B cell (primary cell): ENCODE measurements at regions not wholly inside any gene's neighbourhood (a gene's known extent, or its start where the extent isn't known, plus 50 kb on each side); places are given as distances from the start of the nearest gene placed in this dataset.

Experiments
- ATAC-seq: fragments of 200-7000 bp; cut with Tn5 transposase; one replicate; pipeline ENCODE4 v1.10.0; 2021; ENCODE audit warnings: low read depth, mild to moderate bottlenecking, moderate number of reproducible peaks, moderate library complexity
- CTCF ChIA-PET: fragments of 350-600 bp; sonication (Branson Sonifier 250); formaldehyde crosslinking; loops from one replicate; lab custom pipeline; 2021; ENCODE audit warnings: antibody characterized with exemption, inconsistent platforms; lab: Charles Lee
- POLR2A ChIA-PET: fragments of 350-600 bp; sonication (Branson Sonifier 250); formaldehyde crosslinking; loops from one replicate; lab custom pipeline; 2021; ENCODE audit warnings: antibody characterized with exemption; lab: Charles Lee
- DNase-seq: peaks from one replicate; pipeline ENCODE4 v3.0.0; 2013
- H2AFZ ChIP-seq: 2 replicates; pipeline ENCODE4 v1.6.1; 2012; ENCODE audit warnings: mild to moderate bottlenecking, low read depth, low read length; ENCODE audit not compliant: insufficient read depth, poor library complexity, severe bottlenecking
- H3K27ac ChIP-seq, 2 donors: 1 replicate in 1 of 2; 2 replicates in 1 of 2; pipeline ENCODE4 v1.5.1; 2012 to 2013; ENCODE audit warnings: low read length in 2 of 2, mild to moderate bottlenecking in 2 of 2, moderate library complexity in 1 of 2
- H3K27me3 ChIP-seq, 4 experiments: fragments of 200-600 bp in 1 of 4; sonication (generic) in 1 of 4; replicated peaks in 1 of 4; 1 replicate in 2 of 4; 2 replicates in 2 of 4; pipeline versions ENCODE4 v1.6.1 to v1.7.0; 2013 to 2016; ENCODE audit warnings: low read length in 3 of 4, mild to moderate bottlenecking in 2 of 4, mixed read lengths in 1 of 4, moderate library complexity in 1 of 4; ENCODE audit not compliant: insufficient read depth in 4 of 4, control insufficient read depth in 3 of 4; ENCODE audit errors: control extremely low read depth in 1 of 4
- H3K36me3 ChIP-seq, 2 experiments: replicated peaks in 1 of 2; 1 replicate in 1 of 2; 2 replicates in 1 of 2; pipeline versions ENCODE4 v1.6.1 to v1.7.1; 2013; ENCODE audit warnings: low read length in 1 of 2; ENCODE audit not compliant: insufficient read depth in 2 of 2, control insufficient read depth in 1 of 2; ENCODE audit errors: control extremely low read depth in 1 of 2, extremely low read depth in 1 of 2
- H3K4me1 ChIP-seq, 2 donors: fragments of 200-600 bp in 1 of 2; sonication (generic) in 1 of 2; 1 replicate in 1 of 2; 2 replicates in 1 of 2; pipeline versions ENCODE4 v1.5.1 to v1.6.1; 2013 to 2017; ENCODE audit warnings: low read length in 2 of 2; ENCODE audit not compliant: control insufficient read depth in 2 of 2, insufficient read depth in 2 of 2
- H3K4me2 ChIP-seq: replicated peaks from 2 replicates; pipeline ENCODE3; 2012; ENCODE audit warnings: mild to moderate bottlenecking, low read depth, low read length; ENCODE audit not compliant: poor library complexity, severe bottlenecking
- H3K4me3 ChIP-seq, 5 experiments: fragments of 200-600 bp in 1 of 5; sonication (generic) in 1 of 5; 1 replicate in 3 of 5; 2 replicates in 2 of 5; pipeline versions ENCODE4 v1.5.1 to v1.7.0; 2011 to 2016; ENCODE audit warnings: low read length in 4 of 5, mild to moderate bottlenecking in 4 of 5, low read depth in 2 of 5, control low read depth in 1 of 5, moderate library complexity in 1 of 5; ENCODE audit not compliant: insufficient read depth in 1 of 5; ENCODE audit errors: control extremely low read depth in 1 of 5, extremely low read depth in 1 of 5
- H3K79me2 ChIP-seq: fragments of 200-600 bp; sonication (generic); one replicate; pipeline ENCODE4 v1.6.0; 2016; ENCODE audit warnings: low read length; ENCODE audit not compliant: control insufficient read depth, insufficient read depth
- H3K9ac ChIP-seq: fragments of 200-600 bp; sonication (generic); 2 replicates; pipeline ENCODE4 v1.6.1; 2017; ENCODE audit warnings: mild to moderate bottlenecking, low read length, moderate library complexity
- H3K9me3 ChIP-seq, 3 donors: one replicate each; pipeline versions ENCODE4 v1.6.1 to v1.7.1; 2013; ENCODE audit warnings: low read length in 2 of 3; ENCODE audit not compliant: control insufficient read depth in 2 of 3, insufficient read depth in 1 of 3; ENCODE audit errors: control extremely low read depth in 1 of 3
- H4K20me1 ChIP-seq: 2 replicates; pipeline ENCODE4 v1.6.0; 2012; ENCODE audit warnings: mild to moderate bottlenecking, low read length; ENCODE audit not compliant: insufficient read depth, control insufficient read depth, poor library complexity, severe bottlenecking
- H3K27ac Mint-ChIP-seq: one replicate; pipeline ENCODE4 v1.8.0; 2021; ENCODE audit warnings: mixed read lengths
- H3K27me3 Mint-ChIP-seq: one replicate; pipeline ENCODE4 v1.8.0; 2021; ENCODE audit warnings: mixed read lengths
- H3K4me1 Mint-ChIP-seq: one replicate; pipeline ENCODE4 v1.8.0; 2021; ENCODE audit warnings: mixed read lengths
- H3K4me3 Mint-ChIP-seq: one replicate; pipeline ENCODE4 v1.8.0; 2021; ENCODE audit warnings: mixed read lengths
- H3K9me3 Mint-ChIP-seq: one replicate; pipeline ENCODE4 v1.8.0; 2022; ENCODE audit warnings: mixed read lengths; ENCODE audit not compliant: insufficient read depth
- CTCF ChIP-seq: fragments of 200-600 bp; IDR thresholded peaks from one replicate; pipeline ENCODE4 v1.8.0; 2022; ENCODE audit warnings: antibody characterized with exemption, mild to moderate bottlenecking
- EZH2 ChIP-seq: IDR thresholded peaks from 2 replicates; pipeline ENCODE4 v1.6.1; 2012; ENCODE audit warnings: borderline replicate concordance, low read depth, mild to moderate bottlenecking, moderate library complexity, low read length; ENCODE audit not compliant: insufficient read depth, poor library complexity, severe bottlenecking
- WGBS: methylation state at CpG from one replicate; pipeline ENCODE4 v1.1.5; 2013; ENCODE audit warnings: missing lambda C conversion rate; ENCODE audit not compliant: insufficient coverage; 5-methylcytosine and 5-hydroxymethylcytosine counted together
- intact Hi-C: fragments of 100-400 bp; cut with micrococcal nuclease; formaldehyde crosslinking; loops from one replicate; pipeline ENCODE4 v1.10.0; 2022

GRCh38 chr7:68309806-68310205 is 1288.5 kb upstream of the AUTS2 start:
- H3K4me3 ChIP-seq, result no peak overlapping the region
- no peaks in the 10 kb centered on the region for H3K79me2 ChIP-seq
- no peak overlapping the region for H3K27ac ChIP-seq
- ChIA-PET CTCF (no interaction called here), POLR2A (no interaction called here)
- H3K4me1 Mint-ChIP-seq, result no peaks in the 10 kb centered on the region
- no peaks in the 10 kb centered on the region for H3K4me1 ChIP-seq
- no peak for DNase-seq
- H2AFZ ChIP-seq, result no peak overlapping the region
- H3K9me3 ChIP-seq, result peaks cover 0 to 15% (median 0%) of the 10 kb centered on the region in 3 donors
- H3K9ac ChIP-seq, result no peak overlapping the region
- H3K27ac Mint-ChIP-seq, result no peak overlapping the region
- H3K9me3 Mint-ChIP-seq, result peaks cover 3% of the 10 kb centered on the region
- WGBS, result 93% methylated on average over 2 of the region's 6 CpGs
- H3K4me2 ChIP-seq, result no peak overlapping the region
- no peaks in the 10 kb centered on the region for H4K20me1 ChIP-seq
- H3K27me3 Mint-ChIP-seq, result no peaks in the 10 kb centered on the region
- H3K27me3 ChIP-seq, result no peaks in the 10 kb centered on the region
- no peaks in the 10 kb centered on the region for H3K36me3 ChIP-seq
- intact Hi-C loops, result no loop called here
- TF ChIP-seq CTCF, result no peak
- ATAC-seq, result no peak
- H3K4me3 Mint-ChIP-seq, result no peak overlapping the region

DNA sequence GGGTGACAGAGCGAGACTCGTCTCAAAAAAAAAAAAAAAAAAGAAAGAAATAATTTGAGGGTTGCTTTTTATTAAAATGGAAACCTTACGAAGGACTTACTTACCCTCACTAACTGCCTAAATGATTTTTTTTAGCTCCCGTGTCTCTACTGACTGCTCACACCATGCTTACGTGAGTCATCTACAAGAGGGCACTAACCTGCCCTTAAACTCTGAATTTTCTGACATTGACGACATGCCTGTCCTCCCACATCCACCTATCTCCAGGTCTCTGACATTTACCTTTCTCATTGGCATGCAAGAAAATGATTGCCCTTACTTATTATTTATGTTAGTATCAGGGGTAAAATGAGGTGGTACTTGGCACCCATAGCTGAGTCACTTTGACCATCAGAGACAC is 1286.3 kb upstream of the AUTS2 start:
- Histone ChIP-seq H3K79me2 (no peaks in the 10 kb centered on the region), H3K36me3 (no peaks in the 10 kb centered on the region), H4K20me1 (no peaks in the 10 kb centered on the region), H2AFZ (no peak overlapping the region), H3K9me3 (peaks cover 0 to 18% (median 5%) of the 10 kb centered on the region in 3 donors), H3K4me3 (no peak overlapping the region), H3K4me2 (no peak overlapping the region), H3K4me1 (no peaks in the 10 kb centered on the region), H3K27ac (no peak overlapping the region), H3K9ac (no peak overlapping the region), H3K27me3 (no peaks in the 10 kb centered on the region)
- Mint-ChIP-seq H3K9me3 (peaks cover 3% of the 10 kb centered on the region), H3K27me3 (no peaks in the 10 kb centered on the region), H3K4me3 (no peak overlapping the region), H3K27ac (no peak overlapping the region), H3K4me1 (no peaks in the 10 kb centered on the region)
- DNase-seq, result no peak
- TF ChIP-seq CTCF (no peak), EZH2 (no peak)
- ChIA-PET CTCF (no interaction called here), POLR2A (no interaction called here)
- intact Hi-C loops, result no loop called here
- no peak for ATAC-seq
- WGBS, result 93% methylated on average over 3 of the region's 6 CpGs
